ENCODE measurements at regions not wholly inside any gene's neighbourhood (a gene's known extent, or its start where the extent isn't known, plus 50 kb on each side); places are given as distances from the start of the nearest gene placed in this dataset.

DNA sequence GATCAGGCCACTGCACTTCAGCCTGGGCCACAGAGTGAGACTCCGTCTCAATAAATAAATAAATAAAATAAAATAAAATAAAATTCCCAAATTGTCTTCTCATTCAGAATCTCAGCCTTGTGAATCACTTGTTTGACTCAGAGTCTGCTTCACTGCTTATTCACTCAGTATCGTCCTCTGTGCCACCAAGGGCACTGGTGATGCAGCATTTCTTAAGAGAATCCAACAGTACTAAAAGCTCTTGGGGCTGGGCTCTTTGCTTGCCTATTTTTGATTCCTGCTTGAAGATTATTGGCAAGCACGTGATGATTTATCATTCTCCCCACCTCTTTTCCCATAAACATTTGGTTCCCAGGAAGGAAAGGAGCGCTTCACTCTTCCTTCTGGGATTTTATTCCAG lies 54.8 kb upstream of the HMGB1 start:
- TF ChIP-seq, protein P1, sequence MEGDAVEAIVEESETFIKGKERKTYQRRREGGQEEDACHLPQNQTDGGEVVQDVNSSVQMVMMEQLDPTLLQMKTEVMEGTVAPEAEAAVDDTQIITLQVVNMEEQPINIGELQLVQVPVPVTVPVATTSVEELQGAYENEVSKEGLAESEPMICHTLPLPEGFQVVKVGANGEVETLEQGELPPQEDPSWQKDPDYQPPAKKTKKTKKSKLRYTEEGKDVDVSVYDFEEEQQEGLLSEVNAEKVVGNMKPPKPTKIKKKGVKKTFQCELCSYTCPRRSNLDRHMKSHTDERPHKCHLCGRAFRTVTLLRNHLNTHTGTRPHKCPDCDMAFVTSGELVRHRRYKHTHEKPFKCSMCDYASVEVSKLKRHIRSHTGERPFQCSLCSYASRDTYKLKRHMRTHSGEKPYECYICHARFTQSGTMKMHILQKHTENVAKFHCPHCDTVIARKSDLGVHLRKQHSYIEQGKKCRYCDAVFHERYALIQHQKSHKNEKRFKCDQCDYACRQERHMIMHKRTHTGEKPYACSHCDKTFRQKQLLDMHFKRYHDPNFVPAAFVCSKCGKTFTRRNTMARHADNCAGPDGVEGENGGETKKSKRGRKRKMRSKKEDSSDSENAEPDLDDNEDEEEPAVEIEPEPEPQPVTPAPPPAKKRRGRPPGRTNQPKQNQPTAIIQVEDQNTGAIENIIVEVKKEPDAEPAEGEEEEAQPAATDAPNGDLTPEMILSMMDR (IDR thresholded peaks at IDR 0.05) = no peak
- TF ChIP-seq POLR2A (IDR thresholded peaks at IDR 0.05) (no peak), POLR2AphosphoS5 (IDR thresholded peaks at IDR 0.05) (no peak), EP300 (IDR thresholded peaks at IDR 0.05) (no peak)
